HCT116 (cell line): ENCODE measurements at regions not wholly inside any gene's neighbourhood (a gene's known extent, or its start where the extent isn't known, plus 50 kb on each side); places are given as distances from the start of the nearest gene placed in this dataset.
A peak's percentile ranks its signal among the peaks of the same experiment; 100 is the strongest.

Experiments used
- ATAC-seq: fragments of 200-7000 bp; cut with Tn5 transposase; 2 replicates; pipeline ENCODE4 v1.9.1; 2020; ENCODE audit warnings: mild to moderate bottlenecking, moderate library complexity
- BruUV-seq: library from RNA; stranded (reverse); fragments of 400-500 nt; replicated peaks from 2 replicates; lab custom pipeline; 2021; lab: Mats Ljungman, UMichigan
- CTCF ChIA-PET: fragments of 300-600 bp; sonication (Branson Sonifier 250); formaldehyde crosslinking; loops from one replicate; lab custom pipeline; 2021; ENCODE audit warnings: antibody characterized with exemption; lab: Charles Lee
- POLR2A ChIA-PET: fragments of 300-600, 350-600 bp; sonication (Branson Sonifier 250); formaldehyde crosslinking; loops from one replicate; lab custom pipeline; 2021; ENCODE audit warnings: antibody characterized with exemption; lab: Charles Lee
- RAD21 ChIA-PET, 2 experiments: fragments of 300-600 bp; sonication (Branson Sonifier 250); formaldehyde crosslinking; loops; one replicate each; lab custom pipeline; 2023; ENCODE audit warnings: low total read pairs in 2 of 2; ENCODE audit not compliant: uncharacterized antibody in 2 of 2, unreplicated experiment in 2 of 2, low non-redundant PET in 1 of 2; lab: Charles Lee
- DNase-seq: peaks from one replicate; pipeline ENCODE4 v3.0.0-alpha.2; 2010; ENCODE audit warnings: low read depth, low spot score
- H2AFZ ChIP-seq: fragments of 200-600 bp; shearing (Covaris generic), sonication (generic); 2 replicates; pipeline ENCODE4 v1.6.1; 2017; ENCODE audit warnings: low read depth, mixed run types, mixed read lengths, antibody characterized with exemption, low read length; ENCODE audit not compliant: poor library complexity, severe bottlenecking
- H3K27ac ChIP-seq: 2 replicates; pipeline ENCODE4 v1.5.1; 2012; ENCODE audit warnings: low read depth, low read length
- H3K27me3 ChIP-seq: fragments of 200-600 bp; sonication (generic); 2 replicates; pipeline ENCODE4 v1.6.1; 2016; ENCODE audit warnings: mixed run types, low read length, mixed read lengths; ENCODE audit not compliant: insufficient read depth
- H3K36me3 ChIP-seq, 2 experiments: fragments of 200-500 bp in 1 of 2; fragments of 200-600 bp in 1 of 2; sonication (Bioruptor generic) in 1 of 2; sonication (generic) in 1 of 2; 2 replicates each; pipeline versions ENCODE4 v1.5.1 to v1.6.1; 2014 to 2016; ENCODE audit warnings: low read length in 2 of 2, inconsistent platforms in 1 of 2, mixed read lengths in 1 of 2, mixed run types in 1 of 2; ENCODE audit not compliant: insufficient read depth in 2 of 2, control insufficient read depth in 1 of 2
- H3K4me1 ChIP-seq, 2 experiments: fragments of 200-600 bp in 1 of 2; sonication (generic) in 1 of 2; 2 replicates each; pipeline versions ENCODE4 v1.5.1 to v1.6.1; 2012 to 2017; ENCODE audit warnings: low read length in 2 of 2, inconsistent platforms in 1 of 2, mild to moderate bottlenecking in 1 of 2, mixed read lengths in 1 of 2, mixed run types in 1 of 2, moderate library complexity in 1 of 2; ENCODE audit not compliant: insufficient read depth in 2 of 2, control insufficient read depth in 1 of 2
- H3K4me2 ChIP-seq: fragments of 200-600 bp; sonication (generic); 2 replicates; pipeline ENCODE4 v1.6.1; 2017; ENCODE audit warnings: mixed run types, low read length, mixed read lengths
- H3K4me3 ChIP-seq, 2 experiments: fragments of 200-600 bp in 1 of 2; sonication (generic) in 1 of 2; replicated peaks in 1 of 2; 2 replicates each; pipeline ENCODE4 v1.5.1; 2011 to 2016; ENCODE audit warnings: low read length in 2 of 2, control low read depth in 1 of 2, low read depth in 1 of 2, mild to moderate bottlenecking in 1 of 2, mixed read lengths in 1 of 2, mixed run types in 1 of 2
- H3K79me2 ChIP-seq: fragments of 200-600 bp; sonication (generic); 2 replicates; pipeline ENCODE4 v1.6.1; 2017; ENCODE audit warnings: mild to moderate bottlenecking, mixed run types, low read length, moderate library complexity, mixed read lengths; ENCODE audit not compliant: insufficient read depth
- H3K9ac ChIP-seq: fragments of 200-600 bp; sonication (generic); 2 replicates; pipeline ENCODE4 v1.6.1; 2016; ENCODE audit warnings: low read length, mixed read lengths
- H3K9me2 ChIP-seq: fragments of 200-600 bp; sonication (generic), shearing (Covaris generic); 2 replicates; pipeline ENCODE4 v1.6.1; 2017; ENCODE audit warnings: mixed run types, mild to moderate bottlenecking, moderate library complexity; ENCODE audit not compliant: insufficient read depth
- H3K9me3 ChIP-seq, 2 experiments: fragments of 200-500 bp in 1 of 2; fragments of 200-600 bp in 1 of 2; sonication (Bioruptor generic) in 1 of 2; sonication (generic) in 1 of 2; 2 replicates each; pipeline ENCODE4 v1.6.1; 2014 to 2017; ENCODE audit warnings: low read length in 2 of 2, mixed read lengths in 2 of 2, inconsistent platforms in 1 of 2, low read depth in 1 of 2, mild to moderate bottlenecking in 1 of 2, mixed run types in 1 of 2, moderate library complexity in 1 of 2; ENCODE audit not compliant: control insufficient read depth in 1 of 2, insufficient read depth in 1 of 2
- H4K20me1 ChIP-seq: fragments of 200-600 bp; sonication (generic), shearing (Covaris generic); 2 replicates; pipeline ENCODE4 v1.6.1; 2017; ENCODE audit warnings: mixed run types, mild to moderate bottlenecking, moderate library complexity; ENCODE audit not compliant: insufficient read depth
- CEBPB ChIP-seq: IDR thresholded peaks from 2 replicates; pipeline ENCODE4 v1.6.1; 2012; ENCODE audit warnings: low read depth
- EGR1 ChIP-seq: IDR thresholded peaks from 2 replicates; pipeline ENCODE4 v1.6.1; 2012; ENCODE audit warnings: low read depth
- ELF1 ChIP-seq: IDR thresholded peaks from 2 replicates; pipeline ENCODE4 v1.6.1; 2012; ENCODE audit warnings: low read depth, borderline replicate concordance
- EZH2phosphoT487 ChIP-seq: fragments of 200-600 bp; IDR thresholded peaks from 2 replicates; pipeline ENCODE4 v1.6.1; 2018; ENCODE audit warnings: antibody characterized with exemption, borderline replicate concordance
- FOSL1 ChIP-seq: IDR thresholded peaks from 2 replicates; pipeline ENCODE4 v1.6.1; 2012; ENCODE audit warnings: low read depth
- MAX ChIP-seq: IDR thresholded peaks from 2 replicates; pipeline ENCODE4 v1.6.1; 2012
- POLR2A ChIP-seq: IDR thresholded peaks from 2 replicates; pipeline ENCODE4 v1.7.0; 2011; ENCODE audit warnings: borderline replicate concordance; ENCODE audit not compliant: insufficient read depth, insufficient read length; ENCODE audit errors: extremely low read depth
- POLR2AphosphoS5 ChIP-seq: IDR thresholded peaks from 2 replicates; pipeline ENCODE4 v1.6.1; 2011; ENCODE audit warnings: mild to moderate bottlenecking, low read depth, low read length, moderate library complexity
- RAD21 ChIP-seq: IDR thresholded peaks from 2 replicates; pipeline ENCODE4 v1.6.1; 2012; ENCODE audit warnings: low read depth, mild to moderate bottlenecking
- SP1 ChIP-seq: IDR thresholded peaks from 2 replicates; pipeline ENCODE4 v1.6.1; 2012; ENCODE audit warnings: low read depth
- SRF ChIP-seq: IDR thresholded peaks from 2 replicates; pipeline ENCODE4 v1.6.1; 2012; ENCODE audit warnings: low read depth
- TCF7L2 ChIP-seq: IDR thresholded peaks from 2 replicates; pipeline ENCODE4 v1.7.0; 2011; ENCODE audit warnings: borderline replicate concordance, inconsistent platforms; ENCODE audit not compliant: insufficient read depth, insufficient read length; ENCODE audit errors: extremely low read depth
- YY1 ChIP-seq: IDR thresholded peaks from 2 replicates; pipeline ENCODE4 v1.6.1; 2011; ENCODE audit warnings: low read length, low read depth, moderate library complexity, mild to moderate bottlenecking; ENCODE audit not compliant: insufficient replicate concordance; ENCODE audit errors: extremely low read depth
- ZFX ChIP-seq: fragments of 450-650 bp; IDR thresholded peaks from 2 replicates; pipeline ENCODE4 v1.6.1; 2017
- ZNF274 ChIP-seq: fragments of 200-500 bp; sonication (Bioruptor generic); IDR thresholded peaks from 2 replicates; pipeline ENCODE4 v1.6.1; 2014; ENCODE audit warnings: mild to moderate bottlenecking, low read depth, low read length, inconsistent platforms
- intact Hi-C: fragments of 100-400 bp; cut with micrococcal nuclease; formaldehyde crosslinking; loops from 2 replicates; pipeline ENCODE4 v1.10.0; 2022
- TF ChIP-seq, protein P1 (sequence below): IDR thresholded peaks from 2 replicates; pipeline ENCODE4 v1.6.1; 2012
- TF ChIP-seq, protein P2 (sequence below): IDR thresholded peaks from 2 replicates; pipeline ENCODE4 v1.6.1; 2011; ENCODE audit warnings: mild to moderate bottlenecking, low read length, moderate library complexity; ENCODE audit not compliant: insufficient replicate concordance; ENCODE audit errors: extremely low read depth
- TF ChIP-seq, protein P3 (sequence below), 3 experiments: fragments of 200-600 bp in 1 of 3; sonication (generic) in 1 of 3; IDR thresholded peaks in 2 of 3; conservative IDR thresholded peaks in 1 of 3; 2 replicates each; pipeline ENCODE4 v1.5.1; 2012 to 2017; ENCODE audit warnings: low read depth in 2 of 3, low read length in 2 of 3, antibody characterized with exemption in 1 of 3, borderline replicate concordance in 1 of 3, control low read depth in 1 of 3, mild to moderate bottlenecking in 1 of 3, mixed read lengths in 1 of 3, mixed run types in 1 of 3, moderate library complexity in 1 of 3; ENCODE audit not compliant: insufficient read depth in 1 of 3

- no peaks in the 10 kb centered on the region for H3K36me3 ChIP-seq
- H3K9ac ChIP-seq = no peak overlapping the region
- H4K20me1 ChIP-seq = no peaks in the 10 kb centered on the region
- ATAC-seq (no peak), DNase-seq (peak; percentile 35)
- no peak overlapping the region for H2AFZ ChIP-seq
- TF ChIP-seq EZH2phosphoT487 (no peak), SP1 (no peak), POLR2A (no peak), MAX (no peak), POLR2AphosphoS5 (no peak), SRF (no peak), TCF7L2 (no peak), ZNF274 (no peak), EGR1 (no peak), YY1 (no peak), CEBPB (no peak), FOSL1 (no peak), ZFX (no peak), RAD21 (peak; percentile 80), ELF1 (no peak)
- TF ChIP-seq, protein P1, sequence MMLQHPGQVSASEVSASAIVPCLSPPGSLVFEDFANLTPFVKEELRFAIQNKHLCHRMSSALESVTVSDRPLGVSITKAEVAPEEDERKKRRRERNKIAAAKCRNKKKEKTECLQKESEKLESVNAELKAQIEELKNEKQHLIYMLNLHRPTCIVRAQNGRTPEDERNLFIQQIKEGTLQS = no peak
- TF ChIP-seq, protein P2, sequence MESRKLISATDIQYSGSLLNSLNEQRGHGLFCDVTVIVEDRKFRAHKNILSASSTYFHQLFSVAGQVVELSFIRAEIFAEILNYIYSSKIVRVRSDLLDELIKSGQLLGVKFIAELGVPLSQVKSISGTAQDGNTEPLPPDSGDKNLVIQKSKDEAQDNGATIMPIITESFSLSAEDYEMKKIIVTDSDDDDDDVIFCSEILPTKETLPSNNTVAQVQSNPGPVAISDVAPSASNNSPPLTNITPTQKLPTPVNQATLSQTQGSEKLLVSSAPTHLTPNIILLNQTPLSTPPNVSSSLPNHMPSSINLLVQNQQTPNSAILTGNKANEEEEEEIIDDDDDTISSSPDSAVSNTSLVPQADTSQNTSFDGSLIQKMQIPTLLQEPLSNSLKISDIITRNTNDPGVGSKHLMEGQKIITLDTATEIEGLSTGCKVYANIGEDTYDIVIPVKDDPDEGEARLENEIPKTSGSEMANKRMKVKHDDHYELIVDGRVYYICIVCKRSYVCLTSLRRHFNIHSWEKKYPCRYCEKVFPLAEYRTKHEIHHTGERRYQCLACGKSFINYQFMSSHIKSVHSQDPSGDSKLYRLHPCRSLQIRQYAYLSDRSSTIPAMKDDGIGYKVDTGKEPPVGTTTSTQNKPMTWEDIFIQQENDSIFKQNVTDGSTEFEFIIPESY = no peak
- TF ChIP-seq, protein P3, sequence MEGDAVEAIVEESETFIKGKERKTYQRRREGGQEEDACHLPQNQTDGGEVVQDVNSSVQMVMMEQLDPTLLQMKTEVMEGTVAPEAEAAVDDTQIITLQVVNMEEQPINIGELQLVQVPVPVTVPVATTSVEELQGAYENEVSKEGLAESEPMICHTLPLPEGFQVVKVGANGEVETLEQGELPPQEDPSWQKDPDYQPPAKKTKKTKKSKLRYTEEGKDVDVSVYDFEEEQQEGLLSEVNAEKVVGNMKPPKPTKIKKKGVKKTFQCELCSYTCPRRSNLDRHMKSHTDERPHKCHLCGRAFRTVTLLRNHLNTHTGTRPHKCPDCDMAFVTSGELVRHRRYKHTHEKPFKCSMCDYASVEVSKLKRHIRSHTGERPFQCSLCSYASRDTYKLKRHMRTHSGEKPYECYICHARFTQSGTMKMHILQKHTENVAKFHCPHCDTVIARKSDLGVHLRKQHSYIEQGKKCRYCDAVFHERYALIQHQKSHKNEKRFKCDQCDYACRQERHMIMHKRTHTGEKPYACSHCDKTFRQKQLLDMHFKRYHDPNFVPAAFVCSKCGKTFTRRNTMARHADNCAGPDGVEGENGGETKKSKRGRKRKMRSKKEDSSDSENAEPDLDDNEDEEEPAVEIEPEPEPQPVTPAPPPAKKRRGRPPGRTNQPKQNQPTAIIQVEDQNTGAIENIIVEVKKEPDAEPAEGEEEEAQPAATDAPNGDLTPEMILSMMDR (IDR thresholded peaks at IDR 0.05 in 2 of 3, conservative IDR thresholded peaks at IDR 0.05 in 1 of 3; ENCODE audit: borderline replicate concordance in 1 of 3, insufficient read depth in 1 of 3, low read depth in 2 of 3, low read length in 2 of 3) = peak; percentile 56 to 62 (median 62); a peak in 5 of 6 replicates
- H3K4me2 ChIP-seq = no peak overlapping the region
- H3K9me3 ChIP-seq = no peaks in the 10 kb centered on the region
- H3K9me2 ChIP-seq = no peaks in the 10 kb centered on the region
- no peak overlapping the region for H3K27ac ChIP-seq
- POLR2A ChIA-PET = interaction anchor here (0.6 kb wide), 1 partner anchor 419 kb away, joined by 4 read pairs; no protein-coding TSS in a partner anchor
- no peaks in the 10 kb centered on the region for H3K4me1 ChIP-seq
- H3K4me3 ChIP-seq = no peak overlapping the region
- CTCF ChIA-PET = no interaction called here
- no peaks in the 10 kb centered on the region for H3K79me2 ChIP-seq
- no peaks in the 10 kb centered on the region for H3K27me3 ChIP-seq
- BruUV-seq = no TSS peak
- intact Hi-C loops = loop anchor here (1.0 to 10.0 kb wide), 5 partner anchors 598 to 1886 kb away; partner anchors contain the start of gene LRRN3
- RAD21 ChIA-PET = no interaction called here
Observed at GRCh38 chr7:109844362-109844761, 1246.6 kb upstream of the LRRN3 start.
